Stimulated activated CD8-positive, alpha-beta memory T cell treated with anti-CD3 and anti-CD28 coated beads, Interleukin-4, amount 100 ng/mL, for 48 hours (primary cell): ENCODE measurements at regions not wholly inside any gene's neighbourhood (a gene's known extent, or its start where the extent isn't known, plus 50 kb on each side); places are given as distances from the start of the nearest gene placed in this dataset.
A peak's percentile ranks its signal among the peaks of the same experiment; 100 is the strongest.

Source experiments
- DNase-seq: peaks from one replicate; pipeline ENCODE4 v3.0.0-alpha.2; 2020

DNA sequence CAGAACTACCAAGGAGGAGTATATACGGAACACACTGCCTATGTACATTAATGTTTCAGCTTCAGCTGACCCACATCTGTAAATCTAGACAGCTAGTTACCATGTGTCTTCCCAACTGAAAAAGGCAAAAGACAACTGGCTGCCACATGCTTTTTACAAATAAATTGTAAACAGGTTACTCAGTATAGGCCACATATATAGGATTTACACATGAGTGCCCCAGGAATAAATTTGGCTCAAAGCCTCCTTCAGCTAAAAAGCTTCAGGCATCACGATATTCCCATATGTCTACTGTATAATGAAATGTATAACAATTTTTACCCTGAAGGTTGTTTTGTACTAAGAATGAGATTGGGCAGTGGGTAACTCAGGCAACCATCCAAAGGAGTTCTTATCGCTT lies 175.9 kb upstream of the BMP4 start:
- DNase-seq = no peak

DNA sequence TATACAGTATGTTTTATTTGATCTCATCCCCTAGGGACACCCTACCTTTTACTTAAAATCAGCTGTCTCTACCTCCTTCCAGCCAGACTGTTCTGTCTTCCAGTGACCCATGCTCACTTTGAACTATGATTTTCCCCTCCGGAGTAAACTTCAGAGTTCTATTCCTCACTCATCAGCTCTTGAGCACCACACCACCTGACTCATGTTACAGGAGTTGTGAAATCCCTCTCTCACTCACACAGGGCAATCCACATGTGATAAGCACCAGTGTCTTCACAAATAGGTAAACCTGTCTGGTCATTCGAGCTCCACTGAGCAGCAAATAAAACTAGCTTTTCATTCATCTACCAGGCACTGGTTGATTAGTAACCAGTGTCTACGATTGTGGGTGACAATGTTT lies 177.3 kb upstream of the BMP4 start:
- DNase-seq = no peak

DNA sequence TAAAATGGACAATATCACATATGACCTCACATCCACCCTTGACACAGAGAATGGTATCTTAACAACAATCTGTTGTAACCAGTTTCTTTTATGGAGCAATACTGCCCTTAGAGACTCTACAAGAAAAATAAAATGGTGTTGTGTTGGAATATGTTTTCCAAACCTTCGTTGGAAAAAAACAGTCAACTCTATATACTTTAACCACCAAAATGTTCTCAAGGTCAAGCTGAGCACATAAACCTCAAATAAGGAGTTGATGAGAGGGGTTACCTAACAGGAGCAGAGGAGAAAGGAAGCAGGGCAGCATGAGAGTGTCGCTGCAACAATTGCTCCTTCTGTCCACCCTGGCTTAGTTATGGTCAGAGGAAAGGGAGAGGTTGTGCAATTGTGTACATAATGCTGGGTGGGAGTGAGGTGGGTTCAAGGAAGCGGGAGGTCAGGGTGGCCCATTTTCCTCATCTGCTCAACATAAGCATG lies 179.2 kb upstream of the BMP4 start:
- no peak for DNase-seq

DNA sequence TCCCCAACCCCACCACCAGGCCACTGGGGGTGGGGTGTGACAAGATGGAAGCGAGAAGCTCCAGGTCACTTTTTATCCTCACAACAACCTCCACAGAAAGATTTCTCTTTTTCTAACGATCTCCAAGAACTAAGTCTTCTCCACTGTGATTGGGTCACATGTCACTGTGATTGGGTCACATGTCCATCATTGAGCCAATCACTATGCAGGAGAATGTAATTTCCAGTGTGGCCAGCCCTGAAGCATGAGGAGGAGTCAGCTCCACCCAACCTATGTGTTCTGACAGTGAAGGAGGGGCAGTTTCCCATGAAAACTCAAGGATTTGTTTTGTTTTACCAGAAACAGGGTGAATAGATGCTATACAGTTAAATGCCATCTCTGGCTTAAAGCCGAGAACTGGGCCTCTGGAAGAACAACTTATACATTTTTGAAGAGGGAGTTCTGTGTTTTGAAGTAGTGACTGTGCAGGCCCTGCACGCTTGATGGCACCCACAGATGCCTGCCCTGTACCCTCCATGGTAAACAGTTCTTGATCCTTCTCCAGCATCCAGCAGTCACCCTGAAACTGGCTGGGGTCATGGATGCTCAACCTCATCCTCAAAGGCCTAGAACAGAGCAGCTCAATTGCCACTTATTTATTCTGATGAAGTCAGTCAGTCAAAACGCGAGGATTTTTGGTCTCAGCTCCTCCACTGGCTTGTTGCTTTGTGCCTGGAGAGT lies 180.4 kb upstream of the BMP4 start:
- DNase-seq = no peak

DNA sequence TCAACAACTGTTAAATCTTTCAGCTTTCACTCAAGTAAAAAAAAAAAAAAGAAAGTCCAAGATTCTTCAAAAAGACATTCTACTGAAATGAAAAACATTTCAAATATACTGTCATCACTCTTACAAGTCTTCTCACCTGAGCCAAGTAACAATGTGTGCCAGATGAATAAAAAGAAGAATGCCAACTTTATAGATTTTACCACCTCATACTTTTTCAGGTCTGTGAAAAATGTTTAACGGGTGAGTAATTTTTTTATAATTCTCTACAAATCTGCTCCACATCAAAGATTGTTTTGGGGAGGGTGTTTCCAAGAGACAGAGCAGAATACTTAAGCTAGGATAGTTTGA lies 181.0 kb upstream of the BMP4 start:
- DNase-seq = no peak

DNA sequence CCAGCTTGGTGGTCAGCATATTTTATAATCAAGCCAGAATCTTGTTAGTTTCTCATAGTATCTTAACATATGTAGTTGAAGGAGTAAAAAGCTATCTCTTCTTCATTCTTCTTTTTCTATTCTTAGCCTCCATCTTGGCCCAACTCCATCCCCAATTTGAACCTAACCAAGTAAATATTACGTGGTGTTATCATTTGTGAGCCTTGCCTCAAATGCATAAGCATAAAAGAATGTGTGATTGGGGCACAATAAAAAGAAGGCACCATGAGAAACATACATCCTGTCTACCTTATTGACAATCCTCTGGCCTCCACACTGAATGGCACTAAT lies 181.4 kb upstream of the BMP4 start:
- DNase-seq = no peak

DNA sequence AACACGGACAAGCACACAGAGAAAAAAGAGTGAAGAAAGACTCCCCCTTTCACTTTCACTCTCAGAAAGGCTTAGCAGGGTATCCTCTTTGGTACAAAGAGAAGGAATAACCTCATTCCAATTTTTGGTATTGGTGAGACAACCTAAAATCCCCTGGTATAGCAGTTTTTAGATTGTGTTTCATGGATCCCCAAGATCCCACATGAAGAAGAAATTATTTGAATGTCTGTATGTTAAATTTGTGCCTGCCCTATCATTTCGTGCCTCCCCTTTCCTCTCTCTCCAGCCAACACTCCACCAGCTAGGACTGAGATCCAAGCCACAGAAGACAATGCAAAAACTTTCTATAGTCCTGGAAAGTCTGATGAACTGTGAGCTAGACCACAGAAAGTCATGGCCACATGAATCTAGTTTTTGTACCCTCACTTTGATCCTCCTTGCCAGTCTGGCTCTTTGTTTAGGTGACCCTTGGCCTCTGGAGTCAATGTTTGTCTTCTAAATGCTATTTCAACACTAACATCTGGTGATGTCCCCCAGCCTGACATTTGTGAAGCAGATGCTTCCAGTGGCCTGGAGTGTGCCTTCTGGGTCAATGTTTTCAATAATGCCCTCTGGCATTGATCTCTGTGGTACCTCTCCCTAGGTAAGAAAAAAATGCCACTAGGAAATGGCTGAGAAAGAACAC lies 181.9 kb upstream of the BMP4 start:
- no peak for DNase-seq

DNA sequence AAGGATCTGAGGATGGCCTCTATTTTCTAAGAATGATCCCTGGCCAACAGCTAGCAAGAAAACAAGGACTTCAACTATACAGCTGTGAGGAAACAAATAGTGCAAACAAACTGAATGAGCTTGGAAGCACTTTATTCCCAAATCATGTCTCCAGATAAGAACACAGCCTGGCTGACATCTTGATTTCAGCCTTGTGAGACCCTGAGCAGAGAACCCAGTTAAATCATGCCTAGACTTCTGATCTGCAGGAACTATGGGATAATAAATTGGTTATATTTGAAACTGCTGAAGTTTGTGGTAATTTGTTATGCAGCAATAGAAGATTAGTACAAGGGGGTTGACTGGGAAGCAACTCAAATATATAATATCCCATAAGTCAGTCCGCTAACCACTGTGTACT lies 183.9 kb upstream of the BMP4 start:
- no peak for DNase-seq

DNA sequence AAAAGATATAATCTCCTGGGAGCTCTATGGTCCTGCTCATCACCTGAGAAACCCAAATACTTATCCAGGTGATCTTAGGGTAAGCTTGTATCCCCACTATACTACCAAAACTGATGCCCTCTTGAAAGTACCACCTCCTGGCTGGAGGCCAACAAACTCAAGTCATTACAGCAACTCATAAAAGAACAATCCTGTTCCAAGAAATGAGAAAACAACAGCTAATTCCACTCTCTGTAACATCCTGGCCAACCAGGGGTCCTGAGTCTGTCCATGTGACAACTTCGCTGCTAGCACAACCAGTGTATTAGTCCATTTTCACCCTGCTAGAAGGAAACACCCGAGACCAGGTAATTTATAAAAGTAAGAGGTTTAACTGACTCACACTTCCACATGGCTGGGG lies 190.0 kb upstream of the BMP4 start:
- DNase-seq = no peak

DNA sequence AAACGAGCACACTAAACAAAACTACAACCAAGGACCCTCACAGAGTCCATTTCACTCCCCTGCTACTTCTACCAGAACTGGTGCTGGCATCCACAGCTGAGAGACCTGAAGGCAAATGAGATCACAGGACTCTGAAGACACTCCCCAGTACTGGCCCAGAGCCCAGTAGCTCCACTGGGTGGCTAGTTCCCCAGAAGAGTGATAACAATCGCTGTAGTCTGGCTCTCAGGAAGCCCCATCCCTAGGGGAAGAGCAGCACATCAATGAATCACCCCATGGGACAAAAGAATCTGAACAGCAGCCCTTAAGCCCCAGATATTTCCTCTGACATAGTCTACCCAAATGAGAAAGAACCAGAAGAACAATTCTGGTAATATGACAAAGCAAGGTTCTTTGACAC lies 190.7 kb upstream of the BMP4 start:
- DNase-seq = no peak

DNA sequence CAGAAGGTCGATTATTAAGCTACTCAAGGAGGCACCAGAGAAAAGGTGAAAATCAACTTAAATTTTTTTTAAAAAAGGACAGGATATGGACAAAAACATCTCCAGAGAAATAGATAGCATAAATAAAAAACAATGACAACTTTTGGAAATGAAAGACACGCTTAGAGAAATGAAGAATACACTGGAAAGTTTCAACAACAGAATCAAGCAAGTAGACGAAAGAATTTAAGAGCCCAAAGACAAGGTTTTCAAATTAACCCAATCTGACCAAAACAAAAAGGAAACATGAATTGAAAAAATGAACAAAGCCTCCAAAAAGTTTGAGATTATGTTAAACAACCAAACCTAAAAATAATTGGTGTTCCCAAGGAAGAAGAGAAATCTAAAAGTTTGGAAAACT lies 191.1 kb upstream of the BMP4 start:
- DNase-seq = no peak

DNA sequence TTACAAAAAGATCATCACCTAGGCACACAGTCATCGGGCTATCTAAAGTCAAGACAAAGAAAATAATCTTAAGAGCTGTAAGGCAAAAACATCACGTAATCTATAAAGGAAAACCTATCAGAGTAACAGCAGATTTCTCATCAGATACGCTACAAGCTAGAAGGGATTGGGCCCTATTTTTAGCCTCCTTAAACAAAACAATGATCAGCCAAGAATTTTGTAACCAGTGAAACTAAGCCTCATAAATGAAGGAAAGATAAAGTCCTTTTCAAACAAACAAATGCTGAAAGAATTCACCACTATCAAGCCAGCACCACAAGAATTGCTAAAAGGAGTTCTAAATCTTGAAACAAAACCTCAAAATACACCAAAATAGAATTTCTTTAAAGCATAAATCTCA lies 191.6 kb upstream of the BMP4 start:
- DNase-seq = no peak

DNA sequence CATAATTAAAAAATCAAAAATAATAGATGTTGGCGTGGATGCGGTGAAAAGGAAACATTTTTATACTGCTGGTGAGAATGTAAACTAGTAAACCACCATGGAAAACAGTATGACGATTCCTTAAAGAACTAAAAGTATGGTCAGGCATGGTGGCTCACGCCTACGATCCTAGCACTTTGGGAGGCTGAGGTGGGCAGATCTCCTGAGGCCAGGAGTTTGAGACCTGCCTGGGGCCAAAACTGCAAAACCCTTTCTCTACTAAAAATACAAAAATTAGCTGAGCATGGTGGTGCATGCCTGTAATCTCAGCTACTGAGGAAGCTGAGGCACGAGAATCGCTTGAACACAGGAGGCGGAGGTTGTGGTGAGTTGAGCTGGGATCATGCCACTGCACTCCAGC lies 195.7 kb upstream of the BMP4 start:
- no peak for DNase-seq

DNA sequence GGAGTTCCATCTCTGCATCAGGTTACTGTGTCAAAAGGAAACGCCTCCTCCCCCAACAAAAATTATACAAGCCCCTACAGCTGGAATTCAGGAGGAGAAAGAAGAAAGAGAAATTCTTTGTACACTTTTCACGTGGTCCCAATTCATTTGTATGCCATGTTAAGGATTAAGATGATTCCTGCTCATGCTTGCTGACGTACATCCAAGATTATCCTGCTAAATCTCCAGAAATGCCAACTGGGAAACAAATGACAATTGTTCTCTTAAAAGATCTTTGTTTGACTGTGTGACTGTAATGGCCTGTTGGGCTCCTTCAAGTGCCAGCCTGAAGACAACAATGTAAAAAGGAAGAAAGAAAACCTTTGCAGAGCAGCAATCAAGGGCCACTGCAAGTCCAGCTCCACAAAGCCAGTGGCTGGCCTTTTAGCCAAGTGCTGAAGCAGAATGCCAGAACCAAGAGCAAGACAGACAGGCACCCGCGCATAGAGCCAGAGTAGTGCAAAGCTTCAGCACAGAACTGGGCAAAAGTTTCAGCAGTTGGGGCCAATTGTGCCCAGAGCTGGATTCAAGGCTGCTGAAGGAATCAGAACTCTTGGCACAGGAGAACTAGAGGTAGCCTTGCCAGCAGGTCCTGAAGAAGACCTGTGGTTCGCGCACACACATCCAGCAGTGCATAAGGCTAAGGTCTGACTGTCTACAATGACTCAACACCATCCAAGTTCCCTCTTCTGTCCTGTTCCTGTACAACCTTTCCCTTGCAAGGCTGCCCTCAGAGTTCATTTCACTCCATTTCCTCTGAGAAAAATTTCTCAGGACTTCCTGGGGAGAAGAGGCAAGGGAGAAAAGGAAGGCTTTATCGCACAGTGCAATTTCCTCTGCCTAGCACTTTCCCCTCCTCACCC lies 209.7 kb upstream of the BMP4 start:
- no peak for DNase-seq

DNA sequence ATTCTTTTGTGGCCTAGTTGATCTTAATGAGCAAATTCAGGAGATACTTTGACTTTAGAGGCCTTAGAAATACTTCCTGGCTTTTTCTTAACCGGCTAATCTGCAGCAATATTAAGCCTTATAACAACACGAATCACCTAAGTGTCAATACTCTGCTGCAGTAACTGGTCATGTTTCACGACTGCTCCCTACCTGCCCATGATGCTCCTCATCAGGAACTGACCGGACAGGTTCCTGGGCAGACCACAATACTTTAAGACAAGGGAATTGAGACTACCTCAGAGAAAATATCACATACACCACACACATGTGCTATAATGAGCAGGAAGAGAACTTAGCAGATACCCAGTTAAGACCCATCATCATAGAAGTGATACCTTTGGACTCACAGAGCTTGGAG lies 211.9 kb upstream of the BMP4 start:
- DNase-seq = no peak

DNA sequence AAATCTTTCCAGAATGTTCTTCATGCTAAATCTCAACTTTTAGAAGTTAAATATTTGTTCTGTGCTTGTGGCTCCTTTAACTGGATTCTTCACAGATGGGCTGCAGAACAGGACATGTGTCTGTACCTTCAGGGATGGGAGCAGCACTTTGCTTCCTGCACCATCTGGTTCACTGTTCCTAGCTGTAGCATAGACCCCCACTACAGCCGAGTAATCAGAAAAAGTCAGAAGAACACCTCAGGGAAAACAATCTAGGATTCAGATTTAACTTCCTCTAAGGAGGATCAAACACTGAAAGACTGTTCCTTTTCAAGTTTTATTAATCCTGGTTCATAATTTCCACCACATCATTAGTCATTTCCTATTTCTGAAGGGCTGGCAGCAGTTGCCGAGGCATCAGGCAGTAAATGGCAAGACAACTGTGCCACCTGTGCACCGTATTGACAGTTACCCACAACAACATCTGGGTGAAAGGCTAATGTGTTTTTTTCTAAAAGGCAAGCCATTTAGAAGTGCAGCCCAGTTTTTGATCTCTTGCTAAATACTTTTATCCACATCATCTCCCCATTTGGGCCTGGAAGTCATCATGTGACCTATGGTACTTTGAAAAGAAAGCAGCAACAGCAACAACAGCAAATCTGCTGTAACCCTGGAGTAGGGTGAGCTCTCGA lies 212.8 kb upstream of the BMP4 start:
- no peak for DNase-seq

DNA sequence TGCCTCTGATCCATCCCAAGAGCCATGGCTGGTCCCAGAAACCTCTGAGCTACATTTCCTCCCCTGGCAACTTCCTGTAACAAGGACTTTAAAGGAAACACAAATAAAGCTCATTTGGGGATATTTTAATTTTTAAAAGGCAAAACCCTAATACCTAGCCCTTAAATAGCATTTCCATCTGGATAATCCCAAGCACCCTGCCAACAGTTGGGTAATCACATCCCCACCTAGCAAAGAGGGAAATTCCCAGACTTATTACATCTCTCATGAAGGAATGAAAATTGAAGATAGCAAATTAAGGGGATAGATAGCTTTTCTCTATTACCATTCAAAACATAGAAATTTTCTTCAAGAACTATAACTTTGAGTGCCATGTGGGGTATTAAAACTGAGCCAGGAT lies 213.7 kb upstream of the BMP4 start:
- no peak for DNase-seq

DNA sequence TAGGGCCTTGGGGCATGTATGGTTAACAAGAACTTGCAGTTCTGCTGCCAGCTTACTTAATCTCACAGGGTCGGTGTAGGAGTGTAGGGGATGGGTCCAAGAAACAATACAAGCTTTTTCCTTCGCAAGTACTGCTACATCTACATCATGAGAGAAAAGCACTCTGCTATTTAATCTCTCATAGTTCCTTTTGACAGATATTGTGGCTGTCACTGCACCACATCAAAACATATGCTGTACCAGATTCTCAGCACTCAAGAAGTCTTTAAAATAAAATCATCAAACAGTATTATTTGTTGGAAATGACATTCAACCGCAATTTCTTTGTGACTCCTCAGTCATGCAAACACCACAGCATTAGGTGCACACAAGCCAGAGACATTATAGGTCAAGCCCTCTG lies 215.5 kb upstream of the BMP4 start:
- no peak for DNase-seq

DNA sequence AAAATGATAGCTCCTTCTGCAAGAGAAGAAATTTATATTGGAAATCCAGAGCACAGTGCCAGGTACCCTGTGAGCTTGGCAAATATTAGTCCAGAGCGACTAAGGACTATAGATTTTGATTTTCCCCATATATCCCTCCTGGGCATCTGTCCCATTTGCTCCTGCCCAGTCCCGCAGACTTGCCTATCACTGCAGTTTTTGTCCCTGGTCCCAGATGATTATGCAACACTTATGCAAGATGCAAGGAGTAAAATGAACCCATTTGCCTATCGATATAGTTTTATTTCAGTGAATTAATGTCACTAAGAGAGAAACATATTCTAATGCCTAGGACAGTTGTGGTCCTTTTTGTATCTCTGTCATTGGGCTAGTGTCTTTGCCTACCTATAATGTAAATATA lies 215.9 kb upstream of the BMP4 start:
- no peak for DNase-seq

DNA sequence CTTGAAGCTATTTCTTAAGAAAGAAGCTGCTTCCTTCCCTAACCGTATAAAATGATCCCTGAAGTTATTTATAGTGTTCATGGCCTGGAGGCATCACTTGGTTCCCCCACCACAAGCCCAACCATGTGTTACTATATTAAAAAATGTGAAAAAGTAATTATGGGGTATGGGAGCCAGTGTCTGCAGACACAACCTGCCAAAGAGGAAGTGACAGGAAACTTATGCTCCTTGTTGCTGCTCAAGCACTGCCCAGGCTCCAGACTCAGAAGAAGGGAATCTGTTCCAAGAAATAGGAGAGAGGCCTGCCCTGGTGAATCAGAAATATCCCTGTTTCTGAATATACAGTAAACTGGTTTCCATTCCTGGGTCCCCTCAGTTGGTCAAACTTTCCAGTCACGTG lies 217.2 kb upstream of the BMP4 start:
- DNase-seq = no peak

DNA sequence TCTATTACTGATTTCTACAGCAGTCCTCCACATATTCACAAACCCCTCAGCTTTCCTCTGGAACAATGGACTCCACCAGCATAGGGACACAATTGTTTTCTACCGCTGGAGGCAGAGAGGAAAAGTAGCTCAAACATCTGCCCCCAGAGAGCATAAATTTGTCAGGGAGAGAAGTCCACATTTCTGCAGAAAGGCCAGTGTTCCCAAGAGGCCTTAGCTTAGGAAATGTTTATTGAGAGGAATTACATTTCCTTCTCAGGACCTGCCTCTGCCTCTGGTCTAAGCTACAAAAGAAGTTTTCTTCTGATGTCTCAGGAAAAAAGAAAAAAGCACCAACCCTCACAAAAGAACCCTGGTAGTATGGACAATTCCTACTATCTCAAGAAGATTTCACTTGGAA lies 217.8 kb upstream of the BMP4 start:
- DNase-seq = no peak

DNA sequence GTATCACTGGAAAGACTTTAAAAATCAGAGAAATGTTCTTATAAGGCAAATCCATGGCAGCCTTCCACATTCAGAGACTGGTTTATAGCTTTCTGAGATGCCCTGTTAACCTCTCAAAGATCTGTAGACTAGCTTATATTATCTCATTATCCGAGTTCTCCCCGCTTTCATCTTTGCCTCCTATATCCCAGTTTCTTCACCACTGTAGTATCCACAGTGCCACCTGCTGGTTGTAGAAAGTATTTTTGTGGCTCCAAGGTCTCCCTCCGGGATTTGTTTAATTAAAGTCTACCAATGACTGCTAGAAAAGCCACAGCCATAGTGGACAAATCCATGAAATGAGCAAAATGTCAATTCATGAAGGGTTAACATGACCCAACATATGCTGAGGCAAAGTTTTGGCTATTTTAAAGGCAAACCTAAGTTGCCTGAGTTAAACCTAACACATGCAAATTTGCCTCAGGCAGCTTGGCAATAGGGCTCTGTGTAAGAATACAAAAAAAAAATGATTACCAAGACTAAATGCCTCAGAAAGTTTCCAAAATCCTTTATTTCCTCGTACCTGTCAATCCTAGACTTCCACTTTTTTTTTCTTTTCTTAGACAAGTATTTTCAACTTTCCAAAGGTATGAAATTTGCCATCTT lies 218.8 kb upstream of the BMP4 start:
- DNase-seq = peak; percentile 73

DNA sequence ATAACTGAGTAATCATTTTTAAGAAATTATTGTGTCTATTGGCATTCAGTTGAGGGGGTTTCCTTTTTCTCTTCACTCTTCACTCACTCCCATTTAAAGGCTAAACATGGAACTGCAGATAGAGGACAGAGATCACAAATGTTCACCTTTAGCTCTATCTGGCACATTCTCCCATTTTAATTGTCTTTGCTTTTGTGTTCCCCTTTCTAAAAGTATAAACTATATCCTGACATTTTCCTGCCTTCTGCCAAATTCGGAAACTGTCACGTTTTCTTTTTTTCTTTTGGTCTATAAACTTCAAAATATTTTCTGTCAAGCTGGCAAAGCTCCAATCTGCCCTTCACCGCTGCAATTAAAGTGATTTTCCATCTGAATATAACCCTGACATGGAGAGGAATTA lies 219.8 kb upstream of the CDKN3 start:
- DNase-seq = no peak
